COLO668 (cell line): ENCODE measurements at regions not wholly inside any gene's neighbourhood (a gene's known extent, or its start where the extent isn't known, plus 50 kb on each side); places are given as distances from the start of the nearest gene placed in this dataset.
"Not testable (repeated sequence)": the region's sequence is repeated elsewhere in the genome, so short reads cannot be mapped to it uniquely, and the experiment has no call there.

ENCODE experiments used
- DNase-seq: peaks from one replicate; lab custom pipeline; 2025; ENCODE audit not compliant: unreplicated experiment; lab: John Stamatoyannopoulos, UW

DNA sequence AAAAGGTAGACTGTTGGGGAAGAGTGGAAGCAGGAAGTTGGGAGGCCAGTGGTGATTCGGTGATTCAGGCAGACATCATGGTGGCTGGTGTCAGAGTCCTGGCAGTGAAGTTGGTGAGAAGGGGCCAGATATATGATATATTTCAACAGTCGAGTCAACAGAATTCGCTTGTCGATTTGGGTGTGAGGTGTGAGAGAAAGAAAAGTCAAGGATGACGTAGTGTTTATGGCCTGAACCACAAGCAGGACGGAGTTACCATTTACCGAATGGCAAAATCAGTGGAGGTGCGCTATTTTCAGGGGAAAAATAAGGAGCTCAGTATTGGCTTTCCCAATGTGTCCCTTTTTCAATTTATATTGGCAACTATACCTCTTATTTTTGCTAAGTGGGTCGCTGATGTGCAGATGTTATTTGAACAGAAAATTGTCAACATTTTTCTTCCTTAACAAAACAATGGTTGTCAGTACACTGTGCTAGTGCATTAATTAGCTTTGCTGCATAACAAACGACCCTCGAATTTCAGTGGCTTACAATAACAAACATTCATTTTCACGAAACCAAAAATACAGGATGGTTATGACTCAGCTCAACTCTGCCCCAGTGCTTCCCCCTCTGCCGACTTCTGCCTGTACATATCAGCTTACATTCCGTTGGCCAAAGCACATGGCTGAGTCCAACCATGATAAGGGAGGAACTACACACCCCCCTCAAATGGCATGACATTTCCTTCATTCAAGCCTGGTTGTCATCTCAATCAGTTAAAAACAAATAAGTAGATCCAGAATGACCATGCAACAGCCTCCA is 255.0 kb upstream of the ZFP64 start:
- no peak for DNase-seq

DNA sequence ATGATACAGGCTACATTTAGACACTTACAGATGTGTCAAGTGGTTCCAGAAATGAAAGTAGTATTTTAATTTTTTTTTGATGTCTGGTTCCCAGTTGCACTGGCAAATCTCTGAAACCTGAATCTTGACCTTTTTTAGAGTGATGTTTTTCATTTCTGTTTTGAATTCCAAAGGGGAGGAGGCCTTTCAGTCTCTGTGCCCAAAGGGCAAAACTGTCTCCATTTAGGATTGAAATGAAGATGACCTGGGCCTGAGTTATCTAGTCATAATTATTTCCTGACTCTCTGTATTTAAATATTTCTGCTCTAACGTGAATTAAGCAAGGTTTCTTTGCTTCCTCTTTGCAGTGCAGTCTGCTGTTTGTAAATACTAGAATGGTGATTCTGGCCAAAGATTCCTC is 252.9 kb upstream of the ZFP64 start:
- no peak for DNase-seq

DNA sequence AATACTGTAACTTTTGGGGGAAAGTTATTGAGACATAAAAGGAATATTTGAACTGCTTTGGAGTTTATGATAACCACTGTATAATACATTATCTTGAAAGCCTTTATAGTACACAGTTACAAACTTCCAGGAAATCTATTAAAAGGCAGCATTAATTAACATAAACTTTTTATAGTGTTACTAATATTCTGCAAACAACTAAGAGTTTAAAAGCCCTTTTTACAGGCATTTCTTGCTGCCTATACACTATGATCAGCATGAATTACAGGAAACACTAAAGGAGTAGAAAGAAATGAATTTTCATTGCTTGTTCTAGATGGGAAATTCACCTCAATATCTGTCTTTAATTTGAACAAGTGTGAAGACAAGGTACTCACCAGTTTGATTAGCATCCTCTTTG is 252.3 kb upstream of the ZFP64 start:
- DNase-seq = no peak

- DNase-seq = no peak
These were observed 250.1 kb upstream of the ZFP64 start for GRCh38 chr20:52441710-52442109.

DNA sequence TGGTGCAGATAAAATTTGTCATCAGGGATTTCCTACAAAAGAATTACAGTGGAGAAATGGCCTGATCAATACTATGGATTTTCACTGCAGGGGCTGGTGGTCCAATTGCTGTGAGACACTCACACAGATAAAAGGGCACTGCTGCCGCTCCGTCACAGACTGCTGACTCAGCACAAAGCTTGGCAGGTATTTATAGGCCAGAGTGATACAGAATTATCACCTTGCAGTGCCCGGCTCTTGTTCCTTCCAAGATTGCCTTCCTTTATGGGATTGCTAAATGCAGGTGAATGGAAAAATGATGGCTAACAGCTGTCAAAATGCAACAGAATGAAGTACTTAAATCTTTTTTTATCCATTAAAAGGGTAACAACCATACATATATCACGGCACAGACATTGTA is 247.8 kb upstream of the ZFP64 start:
- no peak for DNase-seq

- no peak for DNase-seq
These were observed 246.9 kb upstream of the ZFP64 start for GRCh38 chr20:52438326-52438963.

GRCh38 chr20:52434453-52434852 is 242.9 kb upstream of the ZFP64 start:
- no peak for DNase-seq

DNA sequence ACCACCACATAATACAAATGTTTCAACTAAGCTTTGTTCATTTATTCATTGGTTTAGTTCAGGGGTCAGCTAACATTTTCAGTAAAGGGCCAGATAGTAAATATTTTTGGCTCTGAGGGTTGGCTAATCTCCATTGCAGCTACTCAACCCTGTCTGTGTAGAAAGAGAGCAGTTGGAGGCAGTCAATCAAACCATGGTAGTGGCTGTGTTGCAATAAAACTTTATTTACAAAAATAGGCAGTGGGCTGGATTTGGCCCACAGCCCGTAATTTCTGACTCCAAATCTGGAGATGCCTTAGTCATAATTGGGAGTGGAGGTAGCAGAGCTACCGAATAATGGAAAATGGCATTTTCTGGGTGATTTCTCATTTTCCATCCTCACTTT is 242.5 kb upstream of the ZFP64 start:
- no peak for DNase-seq

- no peak for DNase-seq
These were observed 241.9 kb upstream of the ZFP64 start for GRCh38 chr20:52433326-52434040.

DNA sequence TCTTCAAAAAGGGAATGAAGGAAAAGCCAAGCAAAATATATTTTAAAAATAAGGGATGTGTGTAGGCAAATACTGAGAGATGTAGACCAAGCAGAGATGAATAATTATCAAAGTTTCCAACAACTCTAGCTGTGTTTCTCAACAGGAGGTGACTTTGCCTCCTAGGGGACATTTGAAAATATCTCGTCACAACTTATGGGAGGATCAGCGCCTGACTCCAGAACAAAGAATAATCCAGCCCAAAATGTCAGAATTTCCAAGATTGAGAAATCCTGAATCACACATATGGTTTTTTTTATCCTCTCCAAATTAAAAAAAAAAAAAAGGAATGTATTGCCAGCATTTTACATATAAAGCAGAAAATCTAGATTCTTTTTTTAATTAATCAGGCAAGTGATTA is 241.2 kb upstream of the ZFP64 start:
- no peak for DNase-seq

DNA sequence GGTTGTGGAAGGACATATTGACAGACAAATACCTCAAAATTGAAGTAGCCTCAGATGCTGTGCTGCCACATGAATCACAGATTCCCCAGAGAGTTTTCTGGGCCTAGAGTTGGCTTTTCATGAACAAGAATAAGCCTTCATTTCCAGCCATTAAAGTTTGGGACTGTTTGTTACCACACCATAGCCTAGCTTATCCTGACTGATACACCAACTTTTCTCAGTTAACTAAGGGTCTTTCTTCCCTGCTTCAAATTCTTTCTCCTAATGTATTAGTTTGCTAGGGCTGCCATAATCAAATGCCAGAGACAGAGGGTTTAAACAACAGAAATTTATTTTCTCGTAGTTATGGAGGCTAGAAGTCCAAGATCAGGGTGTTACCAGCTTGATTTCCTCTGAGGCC is 237.4 kb upstream of the ZFP64 start:
- no peak for DNase-seq

DNA sequence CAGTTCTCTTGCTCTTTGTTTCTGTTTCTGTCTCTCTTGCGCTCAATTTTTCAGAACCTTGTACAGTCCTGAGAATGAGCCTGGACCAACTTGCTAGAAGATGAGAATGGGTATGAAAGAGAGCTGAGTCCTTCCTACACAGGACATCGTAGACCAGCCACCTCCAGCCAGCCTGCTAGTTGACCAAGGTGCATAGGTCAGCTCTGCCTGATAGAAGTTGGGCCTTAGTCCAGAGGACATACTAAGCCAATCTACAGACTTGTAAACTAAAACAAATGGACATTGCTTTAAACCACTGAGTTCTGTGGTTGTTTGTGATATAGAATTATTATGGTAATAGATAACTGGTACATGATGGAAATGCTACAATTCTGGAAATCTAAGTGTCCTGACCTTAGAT is 236.4 kb upstream of the ZFP64 start:
- DNase-seq = no peak

GRCh38 chr20:52426856-52427255 is 235.3 kb upstream of the ZFP64 start:
- DNase-seq = no peak

GRCh38 chr20:52425701-52426100 is 234.1 kb upstream of the ZFP64 start:
- no peak for DNase-seq

DNA sequence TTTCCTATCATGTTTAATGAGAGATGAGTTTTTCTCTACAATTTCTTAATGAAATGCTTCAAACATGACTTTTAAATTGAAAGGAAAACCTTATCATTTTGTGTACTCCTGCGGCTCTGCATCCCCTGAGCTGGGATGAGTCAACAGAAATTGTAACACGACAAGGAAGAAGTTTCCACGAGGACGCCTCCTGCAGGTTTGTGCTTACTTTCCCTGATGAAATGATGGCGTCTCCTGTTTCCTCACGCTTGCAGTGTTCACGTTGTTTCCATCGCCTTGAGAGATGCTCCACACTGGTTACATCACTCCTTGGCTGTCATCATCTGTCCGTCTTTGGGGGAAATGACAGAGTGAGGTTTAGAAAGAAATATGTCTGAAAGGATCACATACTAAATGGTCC is 233.7 kb upstream of the ZFP64 start:
- DNase-seq = no peak

- not testable (repeated sequence) for DNase-seq
These were observed 232.9 kb upstream of the ZFP64 start for GRCh38 chr20:52424357-52424942.

DNA sequence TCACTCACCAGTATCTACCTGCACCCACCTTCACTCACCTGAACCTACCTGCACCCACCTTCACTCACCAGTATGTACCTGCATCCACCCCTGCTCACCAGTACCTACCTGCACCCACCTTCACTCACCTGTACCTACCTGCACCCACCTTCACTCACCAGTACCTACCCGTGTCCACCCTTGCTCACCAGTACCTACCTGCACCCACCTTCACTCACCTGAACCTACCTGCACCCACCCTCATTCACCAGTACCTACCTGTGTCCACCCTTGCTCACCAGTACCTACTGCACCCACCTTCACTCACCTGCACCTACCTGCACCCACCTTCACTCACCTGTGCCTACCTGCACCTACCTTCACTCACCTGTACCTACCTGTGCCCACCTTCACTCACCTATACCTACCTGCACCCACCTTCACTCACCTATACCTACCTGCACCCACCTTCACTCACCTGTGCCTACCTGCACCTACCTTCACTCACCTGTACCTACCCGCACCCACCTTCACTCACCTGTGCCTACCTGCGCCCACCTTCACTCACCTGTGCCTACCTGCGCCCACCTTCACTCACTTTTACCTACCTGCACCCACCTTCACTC is 232.1 kb upstream of the ZFP64 start:
- DNase-seq = not testable (repeated sequence)

DNA sequence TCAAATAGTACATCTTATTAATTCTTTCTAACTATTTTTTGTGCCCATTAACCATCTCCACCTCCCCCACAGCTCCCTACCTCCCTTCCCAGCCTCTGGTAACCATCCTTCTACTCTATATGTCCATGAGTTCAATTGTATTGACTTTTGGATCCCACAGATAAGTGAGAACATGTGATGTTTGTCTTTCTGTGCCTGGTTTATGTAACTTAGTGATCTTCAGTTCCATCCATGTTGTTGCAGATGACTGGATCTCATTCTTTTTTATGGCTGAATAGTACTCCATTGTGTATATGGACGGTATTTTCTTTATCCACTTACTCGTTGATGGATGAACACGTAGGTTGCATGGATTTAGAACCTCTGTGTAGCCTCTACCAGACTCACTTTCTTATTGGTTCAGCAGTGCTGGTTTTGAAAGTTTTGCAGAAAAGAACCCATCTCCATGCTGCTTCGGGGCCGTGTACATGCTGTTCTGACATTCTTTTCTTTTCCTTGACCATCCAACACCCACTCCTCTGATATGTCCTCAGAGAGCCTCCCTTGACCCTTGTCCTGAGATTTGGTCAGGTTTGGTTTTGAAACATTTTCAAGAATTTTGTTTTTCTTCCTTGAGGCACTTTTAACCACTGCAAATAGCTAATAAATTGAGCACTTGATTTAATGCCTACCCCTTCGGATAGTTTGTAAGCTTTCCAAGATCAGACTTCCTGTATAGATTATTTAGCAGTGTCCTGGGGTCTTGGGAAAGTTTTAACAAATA is 231.2 kb upstream of the ZFP64 start:
- DNase-seq = no peak

DNA sequence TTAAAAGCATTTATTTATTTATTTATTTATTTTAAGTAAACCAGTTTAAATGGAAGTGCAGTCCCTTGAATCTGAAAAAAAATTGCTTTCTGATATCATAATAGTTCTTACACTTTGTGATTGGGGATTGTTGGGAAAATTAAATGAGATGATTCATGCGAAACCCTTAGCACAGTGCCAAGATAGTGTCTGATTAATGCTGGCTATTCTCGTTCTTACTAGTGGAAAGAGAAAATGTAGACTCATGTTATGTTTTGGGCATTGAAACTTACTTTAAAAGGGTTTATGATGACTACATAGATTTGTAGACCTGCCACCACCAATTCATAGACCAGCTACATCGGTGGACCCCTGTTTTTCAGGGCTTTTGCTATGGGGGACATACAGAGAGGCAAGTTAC is 229.2 kb upstream of the ZFP64 start:
- DNase-seq = no peak

DNA sequence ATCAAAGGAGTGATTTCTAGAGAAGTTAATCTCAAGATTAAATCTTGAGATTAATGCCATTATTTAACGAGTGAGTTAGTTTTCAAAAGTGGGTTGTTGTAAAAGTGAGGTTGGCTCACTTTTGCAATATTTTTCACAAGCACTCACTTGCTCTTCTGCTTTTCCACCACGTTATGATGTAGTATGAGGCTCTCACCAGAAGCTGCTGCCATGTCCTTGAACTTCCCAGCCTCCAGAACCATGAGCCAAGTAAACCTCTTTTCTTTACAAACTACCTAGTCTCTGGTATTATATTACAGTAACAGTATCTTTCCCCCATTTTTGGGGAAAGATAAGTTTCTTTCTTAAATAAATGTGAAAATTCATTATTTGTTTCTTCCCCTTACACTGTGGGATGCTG is 227.6 kb upstream of the ZFP64 start:
- DNase-seq = no peak

GRCh38 chr20:52416953-52417352 is 225.4 kb upstream of the ZFP64 start:
- no peak for DNase-seq
